HT1080 (cell line): ENCODE measurements at regions not wholly inside any gene's neighbourhood (a gene's known extent, or its start where the extent isn't known, plus 50 kb on each side); places are given as distances from the start of the nearest gene placed in this dataset.
"Not testable (repeated sequence)": the region's sequence is repeated elsewhere in the genome, so short reads cannot be mapped to it uniquely, and the experiment has no call there.

Source experiments
- DNase-seq: peaks from one replicate; pipeline ENCODE4 v3.0.0-alpha.2; 2015; ENCODE audit warnings: low read depth

- DNase-seq, result no peak
These were observed 76.0 kb upstream of the RGPD5 start for GRCh38 chr2:109718139-109718538.

GRCh38 chr2:109719871-109720270, 74.2 kb upstream of the RGPD5 start:
- DNase-seq, result no peak

GRCh38 chr2:109720380-109721106, 73.6 kb upstream of the RGPD5 start:
- no peak for DNase-seq

- no peak for DNase-seq
These were observed 73.0 kb upstream of the RGPD5 start for GRCh38 chr2:109721135-109721534.

- no peak for DNase-seq
These were observed 72.5 kb upstream of the RGPD5 start for GRCh38 chr2:109721626-109722025.

GRCh38 chr2:109722026-109722425, 72.1 kb upstream of the RGPD5 start:
- no peak for DNase-seq

- not testable (repeated sequence) for DNase-seq
These were observed 71.5 kb upstream of the RGPD5 start for GRCh38 chr2:109722640-109723039.

GRCh38 chr2:109723153-109723552, 71.0 kb upstream of the RGPD5 start:
- not testable (repeated sequence) for DNase-seq

GRCh38 chr2:109724533-109725460, 69.3 kb upstream of the RGPD5 start:
- DNase-seq, result no peak

- no peak for DNase-seq
These were observed 67.5 kb upstream of the RGPD5 start for GRCh38 chr2:109726379-109727270.

- DNase-seq, result no peak
These were observed 66.1 kb upstream of the RGPD5 start for GRCh38 chr2:109727929-109728447.

GRCh38 chr2:109733746-109734145, 60.4 kb upstream of the RGPD5 start:
- DNase-seq, result not testable (repeated sequence)

- peak; percentile 53 for DNase-seq
These were observed 57.8 kb upstream of the RGPD5 start for GRCh38 chr2:109736177-109736827.
